DMS 273 (cell line): ENCODE measurements at regions not wholly inside any gene's neighbourhood (a gene's known extent, or its start where the extent isn't known, plus 50 kb on each side); places are given as distances from the start of the nearest gene placed in this dataset.
"Not testable (repeated sequence)": the region's sequence is repeated elsewhere in the genome, so short reads cannot be mapped to it uniquely, and the experiment has no call there.

Experiments used
- DNase-seq: peaks from one replicate; lab custom pipeline; 2025; ENCODE audit not compliant: unreplicated experiment; lab: John Stamatoyannopoulos, UW

DNA sequence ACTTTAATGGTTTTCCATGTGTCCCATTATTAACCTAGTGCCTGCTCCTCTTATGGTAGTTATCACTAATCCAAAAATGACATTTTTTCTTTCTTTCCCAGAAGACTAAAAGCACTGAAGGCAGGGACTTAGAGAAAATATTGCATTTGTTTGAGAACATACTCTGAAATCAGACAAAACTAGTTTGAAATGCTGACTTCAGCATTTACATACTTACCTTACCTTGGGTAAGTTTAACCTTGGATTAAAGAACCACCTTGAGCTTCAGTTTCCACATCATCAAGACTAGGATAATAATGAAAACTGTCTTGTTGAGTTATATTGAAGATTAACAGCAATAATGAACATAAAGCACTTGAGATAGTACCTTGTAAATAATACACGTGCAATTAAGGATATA, 413.0 kb downstream of the SOX2 start:
- no peak for DNase-seq

DNA sequence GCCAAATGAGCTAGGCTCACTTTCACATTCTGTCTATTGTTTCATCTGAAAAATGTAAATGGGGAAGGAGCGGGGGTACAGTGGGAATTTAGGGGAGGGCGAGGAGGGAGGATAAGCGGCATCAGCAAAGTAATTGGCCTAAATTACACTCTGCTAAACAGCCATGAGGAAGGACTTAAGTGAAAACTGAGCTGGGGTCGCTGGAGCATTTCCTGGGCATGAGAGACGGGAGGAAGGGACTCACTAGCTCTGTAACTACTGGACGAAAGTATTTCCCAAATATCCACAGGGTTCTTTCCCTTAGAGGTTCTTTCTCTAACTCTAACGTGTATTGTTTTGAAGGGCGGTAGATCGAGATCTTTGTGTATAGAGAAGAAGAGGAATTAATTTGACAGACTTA, 418.0 kb downstream of the SOX2 start:
- DNase-seq, result no peak

DNA sequence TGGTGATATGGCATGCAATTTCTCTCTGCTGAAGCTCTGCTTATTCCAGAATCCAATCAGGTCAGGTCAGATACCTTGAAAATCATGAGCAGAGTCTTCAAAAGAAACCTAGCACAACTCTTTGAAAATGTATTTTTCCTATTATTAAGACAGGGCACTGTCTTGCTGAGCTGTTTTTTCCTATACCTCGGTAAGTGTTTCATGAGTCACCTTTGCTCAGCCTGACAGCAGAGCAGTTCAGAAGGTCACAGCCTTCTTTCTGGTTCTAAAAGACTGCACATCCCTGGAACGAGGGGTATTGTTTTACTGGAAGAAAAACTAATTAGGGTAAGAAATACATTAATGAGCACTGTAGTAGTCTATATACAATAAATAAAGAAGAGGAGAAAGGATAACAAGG, 422.0 kb downstream of the SOX2 start:
- no peak for DNase-seq

DNA sequence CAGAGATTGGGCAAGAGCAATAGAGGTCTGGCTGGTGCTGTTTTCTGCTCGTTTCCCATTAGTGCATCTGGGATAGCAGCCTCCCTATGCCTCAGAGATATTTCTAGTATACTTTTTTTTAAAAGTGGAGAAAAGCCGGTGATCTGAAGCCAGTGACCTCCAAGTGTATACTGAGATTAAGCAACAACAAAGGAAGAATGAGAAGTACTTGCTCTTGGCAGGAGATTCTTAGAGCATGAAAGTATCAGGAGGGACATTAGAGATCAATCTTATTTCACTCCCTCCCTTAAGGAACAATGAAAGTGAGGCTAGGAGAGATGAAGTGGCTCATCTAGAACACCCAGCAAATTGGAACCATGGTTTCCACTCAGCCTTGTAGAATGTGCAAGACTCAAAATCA, 423.3 kb downstream of the SOX2 start:
- no peak for DNase-seq

DNA sequence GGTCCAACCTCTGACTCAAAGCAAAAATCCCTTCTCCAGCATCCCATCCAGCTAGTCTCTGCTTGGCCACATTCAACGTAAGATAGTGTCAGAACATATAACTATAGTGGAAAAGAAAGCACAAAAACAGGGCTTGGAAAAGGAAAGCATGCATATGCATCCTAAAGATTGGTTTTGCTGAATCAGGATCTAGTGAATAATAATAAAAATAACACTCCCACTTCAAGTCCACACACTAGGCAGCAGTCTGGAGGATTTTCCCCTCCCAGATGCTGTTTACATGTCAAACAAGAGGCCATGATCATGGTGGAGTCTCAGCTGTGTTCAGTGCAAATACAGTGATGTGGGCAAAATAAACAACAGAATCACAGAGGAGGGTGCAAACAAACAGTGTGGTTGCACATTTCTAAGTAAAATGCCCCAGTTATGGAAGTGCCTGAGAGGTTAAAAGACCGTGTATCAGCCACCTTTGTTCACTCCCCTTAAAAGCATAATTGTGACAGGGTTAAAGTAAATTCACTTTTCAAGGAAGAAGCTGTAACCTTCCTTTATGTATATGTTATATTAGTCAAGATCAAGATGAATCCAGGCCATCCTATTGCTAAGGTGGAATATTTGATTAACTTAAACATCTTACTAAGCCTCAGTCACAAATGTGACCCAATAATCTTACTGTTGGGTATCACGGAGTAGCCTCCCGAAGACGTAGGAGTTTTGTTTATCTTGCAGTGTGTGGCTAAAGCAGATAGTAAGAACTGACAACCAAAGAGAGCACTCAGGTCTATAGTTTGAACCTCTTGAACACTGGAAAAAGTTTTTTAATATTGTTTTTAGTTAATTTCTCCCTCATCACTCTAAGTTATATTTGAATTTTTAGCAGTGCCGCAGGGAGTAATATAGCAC, 424.5 kb downstream of the SOX2 start:
- DNase-seq, result no peak

DNA sequence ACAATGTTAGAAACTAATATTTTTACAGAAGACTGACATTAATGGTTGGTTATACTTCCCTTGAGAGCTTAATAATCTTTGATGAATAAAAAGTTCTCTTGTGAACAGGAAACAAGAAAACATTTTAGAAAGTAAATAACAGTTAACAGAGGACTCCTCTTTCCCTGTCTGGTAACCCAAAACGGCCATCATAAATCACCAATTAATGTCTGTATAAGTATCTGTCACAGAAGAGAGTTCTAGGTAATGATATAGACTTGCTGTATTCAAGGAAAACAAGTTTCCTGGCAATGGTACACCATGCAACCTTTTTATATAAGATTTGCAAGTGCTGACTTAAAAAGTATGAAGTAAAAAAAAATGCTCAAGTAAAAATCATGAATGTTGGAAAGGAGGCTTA, 426.7 kb downstream of the SOX2 start:
- no peak for DNase-seq

DNA sequence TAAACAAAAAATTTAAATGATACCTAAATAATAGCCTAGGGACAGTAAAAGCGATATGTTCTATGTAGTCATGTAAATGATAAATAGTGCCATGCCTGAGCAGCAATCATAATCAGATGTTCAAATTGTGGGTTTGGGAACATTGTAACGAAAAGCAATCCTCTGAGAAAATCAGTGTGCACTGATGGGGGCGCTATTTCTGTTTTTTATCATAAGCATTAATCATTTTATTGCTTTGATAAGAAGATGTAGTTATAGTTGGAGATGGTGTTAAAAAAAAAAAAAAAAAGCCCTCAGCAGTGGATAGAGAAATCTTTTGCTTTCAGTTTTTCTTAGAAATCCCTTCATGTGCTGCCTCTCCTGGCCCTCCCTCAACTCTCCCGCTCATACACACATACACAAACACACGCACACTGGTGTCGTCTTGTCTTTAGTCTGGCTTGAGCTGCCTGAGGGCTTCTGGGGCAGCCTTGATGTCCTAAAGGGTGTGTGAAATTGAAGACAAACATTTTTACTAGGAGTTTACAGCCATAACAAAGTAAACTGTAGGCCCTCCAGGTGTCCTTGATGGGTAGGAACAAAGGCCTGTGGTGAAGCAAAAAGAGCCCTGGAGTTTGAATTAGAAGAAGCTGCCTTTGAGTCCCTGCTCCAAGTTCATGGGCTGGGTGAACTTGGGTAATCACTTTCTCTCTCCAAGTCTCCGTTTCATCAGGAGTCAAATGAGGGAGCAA, 428.1 kb downstream of the SOX2 start:
- no peak for DNase-seq

DNA sequence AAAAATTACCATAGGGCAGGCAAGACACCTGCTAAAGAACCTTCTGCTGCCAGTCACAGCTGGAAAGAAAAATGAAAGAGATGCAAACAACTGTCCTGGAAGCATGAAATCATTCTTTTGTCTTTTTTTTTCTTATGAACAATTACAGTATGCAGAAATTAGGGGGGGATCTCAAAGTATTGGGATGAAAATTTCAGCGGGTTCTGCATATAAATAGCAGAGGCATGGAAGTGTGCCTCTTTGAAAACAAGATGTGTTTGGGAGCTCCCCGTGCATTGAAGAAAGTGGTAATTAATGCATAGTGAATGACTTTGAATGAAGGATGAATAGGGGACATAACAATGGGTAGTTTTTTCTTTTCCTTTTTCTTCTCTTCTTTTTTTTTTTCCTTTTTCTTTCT, 431.2 kb downstream of the SOX2 start:
- DNase-seq, result no peak

DNA sequence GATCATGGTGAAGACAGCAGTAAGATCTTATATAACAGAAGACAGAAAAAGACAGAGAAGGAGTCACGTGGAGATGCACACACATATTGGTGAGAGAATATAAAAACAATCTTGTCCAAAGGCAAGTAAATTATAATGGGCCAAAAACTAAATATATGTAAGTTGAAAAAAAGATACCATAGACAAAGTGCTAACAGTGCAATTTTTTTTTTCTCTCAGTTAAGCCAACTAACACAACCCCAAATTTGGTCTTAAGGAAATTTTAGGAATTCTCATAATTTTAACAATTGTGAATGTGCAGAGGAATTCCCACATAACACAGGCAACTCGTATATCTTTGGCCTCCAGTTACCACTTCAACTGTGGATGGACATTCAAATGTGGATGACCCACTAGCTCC, 432.2 kb downstream of the SOX2 start:
- no peak for DNase-seq

DNA sequence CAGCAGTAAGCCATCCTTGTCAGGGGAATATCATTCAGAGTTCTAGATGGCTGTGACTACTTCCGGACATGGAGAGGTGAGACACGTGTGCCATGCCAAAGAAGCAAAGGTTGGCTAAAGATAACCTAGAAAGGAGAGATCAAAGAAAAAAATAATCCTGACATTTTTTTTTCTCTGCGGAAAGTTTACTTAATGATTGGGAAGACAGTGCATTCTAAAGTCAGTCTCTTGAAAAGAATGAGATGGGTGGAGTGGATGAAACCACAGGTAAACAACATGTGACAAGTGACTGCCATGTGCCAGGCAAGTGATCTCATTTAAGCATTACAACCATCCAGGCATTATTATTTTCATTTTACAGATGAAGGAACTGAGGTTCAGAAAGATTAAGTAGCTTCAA, 436.6 kb downstream of the SOX2 start:
- no peak for DNase-seq

DNA sequence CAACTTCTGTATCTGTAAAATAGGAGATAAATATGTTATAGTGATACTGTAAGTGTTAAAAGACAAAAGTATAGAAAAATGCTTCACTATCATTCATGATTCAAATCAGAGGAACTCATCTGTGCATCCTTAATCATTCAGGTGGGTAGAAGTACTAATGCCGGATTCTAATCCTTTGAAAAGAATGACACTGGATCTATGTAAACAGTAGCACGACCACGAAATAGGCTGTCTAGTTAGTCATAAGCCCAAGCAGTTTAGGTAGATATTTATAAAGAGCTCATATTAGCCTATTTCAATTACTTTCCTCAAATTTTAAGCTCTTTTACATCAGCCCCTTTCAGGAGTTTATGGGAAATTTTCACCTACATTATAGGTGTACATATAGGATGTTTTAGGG, 437.9 kb downstream of the SOX2 start:
- no peak for DNase-seq

DNA sequence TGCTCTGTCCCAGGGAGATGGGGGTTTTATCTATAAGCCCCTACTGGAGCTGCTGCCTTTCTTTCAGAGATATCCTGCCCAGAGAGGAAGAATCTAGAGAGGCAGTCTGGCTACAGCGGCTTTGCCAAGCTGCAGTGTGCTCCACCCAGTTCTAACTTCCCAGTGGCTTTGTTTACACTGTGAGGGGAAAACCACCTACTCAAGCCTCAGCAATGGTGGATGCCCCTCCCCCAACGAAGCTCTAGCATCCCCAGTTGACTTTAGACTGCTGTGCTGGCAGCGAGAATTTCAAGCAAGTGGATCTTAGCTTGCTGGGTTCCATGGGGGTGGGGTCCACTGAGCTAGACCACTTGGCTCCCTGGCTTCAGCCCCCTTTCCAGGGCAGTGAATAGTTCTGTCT, 444.6 kb downstream of the SOX2 start:
- DNase-seq, result not testable (repeated sequence)

DNA sequence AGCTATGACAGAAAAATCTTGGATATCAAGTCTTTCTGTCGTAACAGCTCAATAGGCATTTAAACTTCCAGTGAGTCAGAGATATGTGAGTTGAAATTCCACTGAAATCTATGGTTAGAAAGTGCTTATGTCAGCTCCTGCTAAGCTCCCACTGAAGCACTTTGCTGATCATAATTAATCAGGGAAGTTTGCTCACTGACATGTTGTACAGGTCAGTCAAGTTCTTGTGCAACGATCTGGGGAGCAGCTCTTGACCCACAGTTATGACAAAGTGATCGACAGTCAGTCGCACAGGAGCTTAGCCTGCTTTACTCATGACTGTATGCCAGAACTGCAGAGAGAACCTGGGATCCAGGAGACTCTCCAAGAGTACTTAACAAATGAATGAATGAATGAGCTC, 453.5 kb downstream of the SOX2 start:
- DNase-seq, result no peak

DNA sequence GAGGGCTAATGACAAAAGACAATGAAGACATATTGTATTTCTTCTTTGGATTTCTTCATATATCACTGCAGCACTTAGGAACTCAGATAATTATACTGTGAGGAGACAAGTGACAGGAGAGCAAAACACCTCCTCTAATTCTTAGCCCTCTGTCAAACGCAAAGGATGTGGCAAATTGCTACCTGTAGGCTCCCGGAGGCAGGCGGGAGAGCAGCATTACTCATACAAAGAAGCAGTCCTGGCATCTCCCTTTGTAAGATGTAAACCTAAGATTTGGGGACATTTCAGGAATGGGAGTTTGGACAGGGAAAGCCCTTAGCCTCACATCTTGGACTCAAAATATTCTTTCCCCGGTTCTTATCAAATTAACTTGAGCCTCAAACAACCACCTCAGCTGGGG, 460.8 kb downstream of the SOX2 start:
- DNase-seq, result no peak

DNA sequence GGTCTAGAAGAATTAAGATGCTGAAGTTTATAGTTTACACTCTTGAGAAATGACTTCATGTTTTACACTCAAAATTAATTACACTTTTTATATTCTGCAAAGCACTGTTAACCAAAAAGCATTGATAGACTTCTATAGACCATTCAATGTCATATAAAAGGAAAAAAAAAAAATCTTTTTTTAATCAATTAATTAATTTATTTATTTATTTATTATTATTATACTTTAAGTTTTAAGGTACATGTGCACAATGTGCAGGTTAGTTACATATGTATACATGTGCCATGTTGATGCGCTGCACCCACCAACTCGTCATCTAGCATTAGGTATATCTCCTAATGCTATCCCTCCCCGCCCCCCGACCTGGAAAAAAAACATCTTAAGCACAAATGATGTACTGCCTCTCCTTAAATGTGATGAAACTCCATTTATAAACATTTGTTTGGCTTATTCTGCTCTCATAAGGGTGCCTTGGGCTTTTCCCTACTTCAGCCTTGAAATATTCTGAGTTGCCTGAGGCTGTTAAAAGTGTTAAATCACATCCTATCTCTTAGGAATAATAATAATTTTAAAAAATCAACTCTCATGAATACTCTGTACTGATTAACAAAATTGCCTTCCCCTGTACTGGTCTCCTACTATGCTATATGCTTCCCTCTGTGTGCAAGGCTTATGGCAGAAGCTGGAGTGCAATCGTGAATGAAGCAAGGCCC, 466.9 kb downstream of the SOX2 start:
- DNase-seq, result no peak

DNA sequence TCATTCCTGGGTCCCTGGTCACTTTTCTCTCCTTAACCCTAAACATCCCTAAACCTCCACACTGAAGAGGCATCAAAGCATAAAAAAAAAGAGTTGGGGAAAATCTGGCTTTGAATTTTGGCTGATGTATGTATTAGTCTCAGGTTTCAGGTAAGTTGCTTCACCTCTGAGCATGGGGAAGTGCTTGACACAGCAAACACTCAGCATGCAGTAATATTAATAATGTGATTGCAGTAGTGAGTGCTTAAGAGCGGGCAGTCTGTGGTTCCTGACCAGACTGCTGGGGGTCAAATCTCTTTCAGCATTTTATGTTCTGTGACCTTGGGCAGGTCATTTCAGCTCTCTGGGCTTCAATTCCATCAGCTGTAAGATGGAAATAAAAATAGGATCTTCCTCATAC, 467.9 kb downstream of the SOX2 start:
- no peak for DNase-seq

DNA sequence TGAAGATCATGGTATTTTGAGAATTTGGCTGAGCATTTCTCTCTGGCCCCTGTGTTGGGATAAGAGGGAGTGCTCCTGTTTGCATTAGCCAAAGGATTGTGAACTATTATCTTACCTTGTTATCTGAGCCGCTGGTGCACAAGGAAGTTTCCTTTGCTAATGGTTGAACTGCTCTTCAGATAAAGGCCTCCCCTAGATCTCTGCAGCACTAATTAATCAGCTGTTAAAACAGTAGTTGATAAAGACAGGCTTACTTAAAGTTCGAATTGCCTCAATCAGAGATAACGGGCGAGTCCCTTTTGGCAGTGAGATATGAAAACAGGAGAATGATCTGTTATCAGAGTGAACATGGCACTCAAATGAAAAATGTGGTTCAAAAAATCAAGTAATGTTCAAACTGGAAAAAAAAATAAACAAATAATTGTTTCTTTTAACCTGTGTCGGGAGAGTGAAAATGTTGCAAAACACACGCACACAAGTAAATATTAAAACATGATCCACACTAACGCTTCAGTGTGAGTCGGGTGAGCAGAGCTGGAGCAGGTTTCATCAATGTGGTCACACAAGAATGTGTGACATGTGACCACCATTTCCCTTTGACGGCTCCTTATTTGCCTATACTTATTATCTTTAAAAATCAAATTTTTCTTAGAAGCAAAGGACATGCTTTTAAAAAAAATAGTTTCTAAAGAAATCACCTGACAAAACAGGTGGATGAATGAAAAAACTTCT, 469.1 kb downstream of the SOX2 start:
- DNase-seq, result no peak

DNA sequence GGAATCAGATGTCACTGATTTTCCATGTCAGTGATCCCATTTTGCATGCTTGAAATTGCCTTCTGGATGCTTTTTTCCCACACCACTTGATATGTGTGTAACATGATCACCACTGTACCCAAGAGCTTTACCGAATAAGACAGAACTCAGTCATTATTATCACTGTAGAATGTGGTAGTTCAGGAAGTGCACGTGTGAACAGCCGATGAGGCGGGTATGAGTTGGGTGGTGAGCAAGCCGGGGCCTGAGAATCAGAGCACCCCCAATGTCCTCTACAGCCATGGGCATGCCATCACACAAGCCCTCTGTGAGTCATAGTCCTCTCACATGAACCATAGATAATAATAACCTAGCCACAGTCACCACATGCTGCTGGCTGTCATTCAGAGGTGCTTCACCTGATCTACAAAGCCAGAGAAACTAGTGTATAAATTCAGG, 470.8 kb downstream of the SOX2 start:
- DNase-seq, result peak; percentile 37

DNA sequence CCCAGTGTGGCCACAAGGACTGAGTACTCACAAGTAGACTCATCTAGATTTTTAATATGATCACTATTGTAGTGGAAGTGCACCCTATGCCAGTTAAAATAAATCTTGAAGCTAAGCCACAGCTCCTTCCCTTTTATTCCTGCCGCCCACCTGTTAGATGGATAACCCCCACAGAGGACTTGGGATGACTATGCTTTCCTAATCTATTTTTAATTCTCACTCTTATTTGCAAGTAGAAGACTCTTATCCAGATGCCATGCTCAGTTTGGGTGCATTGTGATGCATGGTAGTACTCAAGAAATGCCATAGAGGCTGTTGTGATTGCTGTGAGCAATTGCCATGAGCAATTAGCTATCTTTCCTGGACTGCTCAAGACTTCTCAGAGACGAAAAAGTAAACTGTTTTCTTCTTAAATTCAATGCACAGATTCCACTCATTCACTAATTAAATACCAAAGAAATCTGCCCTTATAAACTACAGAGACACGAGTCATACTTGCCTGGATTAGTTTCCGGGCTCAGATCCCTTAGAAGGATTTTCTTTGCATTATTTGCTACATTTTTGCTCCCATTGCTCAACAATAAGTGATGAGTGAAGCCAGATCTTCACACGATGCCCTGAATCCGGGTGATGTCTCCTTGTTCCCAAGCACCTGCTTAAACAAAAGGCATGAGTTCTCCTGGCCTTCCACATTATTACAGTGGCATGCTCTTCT, 472.1 kb downstream of the SOX2 start:
- no peak for DNase-seq

DNA sequence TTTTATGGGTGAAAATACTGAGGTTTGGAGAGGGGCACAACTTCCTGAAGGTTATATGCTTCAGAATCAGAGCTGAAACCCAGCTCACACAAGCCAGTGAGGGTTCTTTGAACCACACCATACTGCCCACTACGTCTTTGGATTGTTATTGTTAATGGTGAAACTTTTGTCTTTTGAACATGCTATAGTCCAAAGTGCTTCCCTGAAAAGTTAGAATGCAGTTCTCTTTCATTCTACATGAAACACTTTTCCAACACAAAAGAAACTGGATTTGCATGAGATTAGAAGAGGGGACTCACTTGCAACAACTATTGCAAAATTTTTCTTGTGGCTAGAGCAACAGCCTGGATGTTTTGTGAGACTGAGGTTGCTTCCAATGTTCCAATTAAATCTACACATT, 473.6 kb downstream of the SOX2 start:
- DNase-seq, result no peak

DNA sequence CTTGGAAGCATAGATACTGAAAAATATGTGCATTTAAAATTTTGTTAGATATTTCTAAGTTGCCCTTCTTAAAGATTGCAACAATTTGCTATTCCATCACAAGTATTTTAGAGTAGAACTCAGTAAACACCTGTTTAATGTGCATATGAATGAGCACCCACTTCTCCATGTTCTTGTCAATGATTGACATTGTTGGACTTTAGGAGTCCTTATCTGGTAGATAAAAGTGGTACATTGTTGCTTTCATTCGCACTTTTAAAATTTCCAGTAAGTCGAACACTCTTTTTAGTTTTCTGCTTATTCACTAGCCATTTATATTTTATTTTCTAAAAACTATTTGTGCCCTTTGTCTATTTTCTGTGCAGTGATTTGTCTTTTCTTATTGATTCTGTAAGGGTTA, 478.3 kb downstream of the SOX2 start:
- no peak for DNase-seq
